CD4-positive, alpha-beta T cell (primary cell): ENCODE measurements at regions not wholly inside any gene's neighbourhood (a gene's known extent, or its start where the extent isn't known, plus 50 kb on each side); places are given as distances from the start of the nearest gene placed in this dataset.

Experiments used
- ATAC-seq: fragments of 200-7000 bp; cut with Tn5 transposase; one replicate; pipeline ENCODE4 v1.10.0; 2022; ENCODE audit warnings: mild to moderate bottlenecking; ENCODE audit not compliant: poor library complexity
- CTCF ChIA-PET: fragments of 350-600 bp; sonication (Branson Sonifier 250); formaldehyde crosslinking; loops from one replicate; lab custom pipeline; 2021; ENCODE audit warnings: antibody characterized with exemption, inconsistent platforms; lab: Charles Lee
- POLR2A ChIA-PET: fragments of 350-600 bp; sonication (Branson Sonifier 250); formaldehyde crosslinking; loops from one replicate; lab custom pipeline; 2021; ENCODE audit warnings: antibody characterized with exemption, inconsistent platforms; lab: Charles Lee
- DNase-seq, 14 experiments: peaks; one replicate each; pipeline ENCODE4 v3.0.0-alpha.2; 2013 to 2020; ENCODE audit warnings: mixed read lengths in 2 of 14
- H3K27ac ChIP-seq, 2 donors: one replicate each; pipeline versions ENCODE4 v1.5.1 to v1.7.0; 2013; ENCODE audit warnings: low read length in 2 of 2, low read depth in 1 of 2, mild to moderate bottlenecking in 1 of 2
- H3K27me3 ChIP-seq, 2 experiments: 1 replicate in 1 of 2; 2 replicates in 1 of 2; pipeline versions ENCODE4 v1.6.1 to v1.7.0; 2013; ENCODE audit warnings: low read length in 2 of 2, control low read depth in 1 of 2, mild to moderate bottlenecking in 1 of 2, moderate library complexity in 1 of 2; ENCODE audit not compliant: insufficient read depth in 2 of 2, control insufficient read depth in 1 of 2
- H3K36me3 ChIP-seq: one replicate; pipeline ENCODE4 v1.6.1; 2013; ENCODE audit warnings: low read length, control low read depth; ENCODE audit not compliant: insufficient read depth
- H3K4me1 ChIP-seq: one replicate; pipeline ENCODE4 v1.6.1; 2013; ENCODE audit warnings: low read length, control low read depth; ENCODE audit not compliant: insufficient read depth
- H3K4me3 ChIP-seq: one replicate; pipeline ENCODE4 v1.5.1; 2013; ENCODE audit warnings: mild to moderate bottlenecking, low read length, moderate library complexity
- H3K9me3 ChIP-seq, 2 experiments: 1 replicate in 1 of 2; 2 replicates in 1 of 2; pipeline versions ENCODE4 v1.6.1 to v1.7.0; 2013; ENCODE audit warnings: low read length in 2 of 2, mild to moderate bottlenecking in 2 of 2, control low read depth in 1 of 2, moderate library complexity in 1 of 2; ENCODE audit not compliant: control insufficient read depth in 1 of 2, insufficient read depth in 1 of 2
- H3K27ac Mint-ChIP-seq: one replicate; pipeline ENCODE4 v1.8.0; 2020; ENCODE audit warnings: mixed read lengths
- H3K27me3 Mint-ChIP-seq: one replicate; pipeline ENCODE4 v1.8.0; 2021; ENCODE audit warnings: mixed read lengths
- H3K36me3 Mint-ChIP-seq: one replicate; pipeline ENCODE4 v1.8.0; 2021; ENCODE audit warnings: low read depth, mixed read lengths
- H3K4me1 Mint-ChIP-seq: one replicate; pipeline ENCODE4 v1.8.0; 2021; ENCODE audit warnings: low read depth, mixed read lengths
- H3K4me3 Mint-ChIP-seq: one replicate; pipeline ENCODE4 v1.8.0; 2020; ENCODE audit warnings: mild to moderate bottlenecking, mixed read lengths
- H3K9me3 Mint-ChIP-seq: one replicate; pipeline ENCODE4 v1.8.0; 2020; ENCODE audit warnings: mixed read lengths
- intact Hi-C, 2 experiments: fragments of 100-400 bp; cut with DNase I in 1 of 2; cut with micrococcal nuclease in 1 of 2; formaldehyde crosslinking; loops; one replicate each; pipeline versions ENCODE4 v1.15.1 to v1.9.0; 2023 to 2025; cut with DNase I, micrococcal nuclease
- TF ChIP-seq, protein P1 (sequence below): fragments of 200-600 bp; IDR thresholded peaks from one replicate; pipeline ENCODE4 v1.8.0; 2022; ENCODE audit warnings: antibody characterized with exemption, mild to moderate bottlenecking

DNA sequence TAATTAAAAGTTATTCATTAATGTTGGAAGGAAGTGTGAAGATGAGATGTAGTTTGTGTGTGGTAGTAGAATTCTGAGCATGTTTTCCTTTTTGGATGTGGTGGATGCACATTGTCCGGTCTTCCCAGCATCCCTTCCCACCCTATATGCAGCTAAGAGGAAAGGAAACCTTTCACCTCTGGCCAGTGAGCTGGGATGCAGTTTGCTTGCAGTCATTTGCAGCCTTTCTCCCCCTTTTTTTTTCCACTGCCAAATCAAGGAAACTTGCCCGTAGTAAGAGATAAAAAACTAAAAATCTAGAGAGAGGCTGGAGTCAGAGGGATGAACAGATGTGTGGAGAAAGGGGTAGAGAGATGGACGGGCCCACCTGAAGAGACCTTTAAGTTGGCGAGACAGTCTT is 72.5 kb upstream of the SLC38A2 start:
- Histone ChIP-seq H3K4me3 (no peak overlapping the region), H3K36me3 (no peaks in the 10 kb centered on the region), H3K9me3 (peaks cover 0 to 5% of the 10 kb centered on the region in 2 experiments), H3K27me3 (no peaks in the 10 kb centered on the region), H3K27ac (no peak overlapping the region), H3K4me1 (peaks cover 3% of the 10 kb centered on the region)
- no peak overlapping the region for H3K4me3 Mint-ChIP-seq
- no peak overlapping the region for H3K27ac Mint-ChIP-seq
- H3K9me3 Mint-ChIP-seq: no peaks in the 10 kb centered on the region
- peaks cover 21% of the 10 kb centered on the region for H3K4me1 Mint-ChIP-seq
- intact Hi-C loops: no loop called here
- H3K27me3 Mint-ChIP-seq: no peaks in the 10 kb centered on the region
- ATAC-seq (no peak), DNase-seq (no peak)
- CTCF ChIA-PET: no interaction called here
- TF ChIP-seq, protein P1, sequence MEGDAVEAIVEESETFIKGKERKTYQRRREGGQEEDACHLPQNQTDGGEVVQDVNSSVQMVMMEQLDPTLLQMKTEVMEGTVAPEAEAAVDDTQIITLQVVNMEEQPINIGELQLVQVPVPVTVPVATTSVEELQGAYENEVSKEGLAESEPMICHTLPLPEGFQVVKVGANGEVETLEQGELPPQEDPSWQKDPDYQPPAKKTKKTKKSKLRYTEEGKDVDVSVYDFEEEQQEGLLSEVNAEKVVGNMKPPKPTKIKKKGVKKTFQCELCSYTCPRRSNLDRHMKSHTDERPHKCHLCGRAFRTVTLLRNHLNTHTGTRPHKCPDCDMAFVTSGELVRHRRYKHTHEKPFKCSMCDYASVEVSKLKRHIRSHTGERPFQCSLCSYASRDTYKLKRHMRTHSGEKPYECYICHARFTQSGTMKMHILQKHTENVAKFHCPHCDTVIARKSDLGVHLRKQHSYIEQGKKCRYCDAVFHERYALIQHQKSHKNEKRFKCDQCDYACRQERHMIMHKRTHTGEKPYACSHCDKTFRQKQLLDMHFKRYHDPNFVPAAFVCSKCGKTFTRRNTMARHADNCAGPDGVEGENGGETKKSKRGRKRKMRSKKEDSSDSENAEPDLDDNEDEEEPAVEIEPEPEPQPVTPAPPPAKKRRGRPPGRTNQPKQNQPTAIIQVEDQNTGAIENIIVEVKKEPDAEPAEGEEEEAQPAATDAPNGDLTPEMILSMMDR: no peak
- no peaks in the 10 kb centered on the region for H3K36me3 Mint-ChIP-seq
- POLR2A ChIA-PET: no interaction called here

DNA sequence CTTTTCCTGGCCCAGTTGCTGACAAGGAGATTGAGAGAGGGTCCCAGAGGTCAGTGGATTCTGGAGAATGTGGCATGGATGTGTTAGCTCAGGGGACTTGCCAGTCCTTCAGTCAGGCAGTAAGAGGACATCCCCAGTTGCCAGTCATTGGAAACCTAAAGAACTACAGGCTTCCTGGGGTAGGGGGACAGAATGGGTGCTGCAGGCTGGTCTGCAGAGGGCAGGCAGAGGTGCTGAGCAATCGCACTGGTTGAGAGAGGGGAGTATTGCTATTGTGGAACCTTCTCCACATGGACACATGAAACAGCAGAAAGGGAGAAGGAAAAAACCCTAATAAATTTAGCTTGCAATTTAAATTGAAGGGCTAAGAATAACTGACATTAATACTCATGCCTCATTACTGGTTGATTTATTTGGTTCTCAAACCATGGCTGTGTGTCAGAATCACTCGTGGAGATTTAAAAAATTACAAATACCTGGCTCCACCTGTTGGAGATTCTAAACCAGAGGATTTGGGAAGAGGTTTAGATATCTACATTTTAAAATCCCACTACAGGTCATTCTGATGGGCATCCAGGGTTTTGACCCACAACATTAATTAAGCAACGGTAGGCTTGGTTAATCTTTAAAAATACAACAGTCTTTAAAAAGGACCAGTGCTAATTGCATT is 71.2 kb upstream of the SLC38A2 start:
- no peak overlapping the region for H3K27ac Mint-ChIP-seq

GRCh38 chr12:46442738-46443137 is 70.2 kb upstream of the SLC38A2 start:
- H3K27me3 Mint-ChIP-seq: no peaks in the 10 kb centered on the region
- Histone ChIP-seq H3K9me3 (peaks cover 0 to 2% of the 10 kb centered on the region in 2 experiments), H3K27me3 (no peaks in the 10 kb centered on the region), H3K4me1 (no peaks in the 10 kb centered on the region), H3K4me3 (no peak overlapping the region), H3K36me3 (no peaks in the 10 kb centered on the region), H3K27ac (no peak overlapping the region)
- no peak overlapping the region for H3K27ac Mint-ChIP-seq
- no peak for ATAC-seq
- H3K36me3 Mint-ChIP-seq: no peaks in the 10 kb centered on the region
- peaks cover 9% of the 10 kb centered on the region for H3K4me1 Mint-ChIP-seq
- intact Hi-C loops: loop anchor here in 1 of 2 experiments (5.0 kb wide), 1 partner anchor 50 kb away; no protein-coding TSS in a partner anchor
- H3K9me3 Mint-ChIP-seq: no peaks in the 10 kb centered on the region
- TF ChIP-seq, protein P1: no peak
- no peak for DNase-seq
- CTCF ChIA-PET: no interaction called here
- H3K4me3 Mint-ChIP-seq: no peak overlapping the region
- POLR2A ChIA-PET: no interaction called here

More for the DNA sequence above, 71.2 kb upstream of the SLC38A2 start:
- no peak overlapping the region for H3K4me3 Mint-ChIP-seq
- intact Hi-C loops: loop anchor here in 1 of 2 experiments (5.0 kb wide), 1 partner anchor 51 kb away; no protein-coding TSS in a partner anchor
- H3K36me3 ChIP-seq: no peaks in the 10 kb centered on the region
- H3K36me3 Mint-ChIP-seq: no peaks in the 10 kb centered on the region
- ChIA-PET POLR2A (interaction anchor here (1.1 kb wide), 1 partner anchor 12 kb away, joined by 3 read pairs; no protein-coding TSS in a partner anchor), CTCF (no interaction called here)
- H3K4me3 ChIP-seq: no peak overlapping the region
- peaks cover 9% of the 10 kb centered on the region for H3K4me1 Mint-ChIP-seq
- H3K9me3 ChIP-seq: peaks cover 0 to 5% of the 10 kb centered on the region in 2 experiments
- H3K4me1 ChIP-seq: no peaks in the 10 kb centered on the region
- H3K27me3 Mint-ChIP-seq: no peaks in the 10 kb centered on the region
- H3K27me3 ChIP-seq: no peaks in the 10 kb centered on the region
- DNase-seq: no peak
- no peaks in the 10 kb centered on the region for H3K9me3 Mint-ChIP-seq
- TF ChIP-seq, protein P1: no peak
- no peak overlapping the region for H3K27ac ChIP-seq
- ATAC-seq: no peak
